A549 (cell line): ENCODE measurements at regions not wholly inside any gene's neighbourhood (a gene's known extent, or its start where the extent isn't known, plus 50 kb on each side); places are given as distances from the start of the nearest gene placed in this dataset.

Experiments used
- CTCF ChIP-seq: fragments of >200 bp; sonication (Bioruptor Twin); formaldehyde crosslinking; IDR thresholded peaks from 3 replicates; pipeline ENCODE4 v1.5.1; 2016
- HDAC2 ChIP-seq: fragments of 200-600 bp; sonication (generic); IDR thresholded peaks from 2 replicates; pipeline ENCODE4 v1.6.1; 2016
- POLR2A ChIP-seq: IDR thresholded peaks from 2 replicates; pipeline ENCODE4 v1.6.1; 2012; ENCODE audit warnings: mild to moderate bottlenecking, low read length
- SMC3 ChIP-seq: fragments of >200 bp; sonication (Bioruptor Twin); formaldehyde crosslinking; IDR thresholded peaks from 3 replicates; pipeline ENCODE4 v1.6.1; 2018; ENCODE audit warnings: inconsistent platforms
- USF2 ChIP-seq: fragments of 450-650 bp; IDR thresholded peaks from 2 replicates; pipeline ENCODE4 v1.6.1; 2014; ENCODE audit warnings: antibody characterized with exemption

- TF ChIP-seq SMC3 (no peak), POLR2A (no peak), USF2 (no peak), CTCF (no peak), HDAC2 (no peak)
Measured at GRCh38 chr16:85371948-85372347, 241.2 kb upstream of the GSE1 start.
